ENCODE measurements at regions not wholly inside any gene's neighbourhood (a gene's known extent, or its start where the extent isn't known, plus 50 kb on each side); places are given as distances from the start of the nearest gene placed in this dataset.
A peak's percentile ranks its signal among the peaks of the same experiment; 100 is the strongest.

DNA sequence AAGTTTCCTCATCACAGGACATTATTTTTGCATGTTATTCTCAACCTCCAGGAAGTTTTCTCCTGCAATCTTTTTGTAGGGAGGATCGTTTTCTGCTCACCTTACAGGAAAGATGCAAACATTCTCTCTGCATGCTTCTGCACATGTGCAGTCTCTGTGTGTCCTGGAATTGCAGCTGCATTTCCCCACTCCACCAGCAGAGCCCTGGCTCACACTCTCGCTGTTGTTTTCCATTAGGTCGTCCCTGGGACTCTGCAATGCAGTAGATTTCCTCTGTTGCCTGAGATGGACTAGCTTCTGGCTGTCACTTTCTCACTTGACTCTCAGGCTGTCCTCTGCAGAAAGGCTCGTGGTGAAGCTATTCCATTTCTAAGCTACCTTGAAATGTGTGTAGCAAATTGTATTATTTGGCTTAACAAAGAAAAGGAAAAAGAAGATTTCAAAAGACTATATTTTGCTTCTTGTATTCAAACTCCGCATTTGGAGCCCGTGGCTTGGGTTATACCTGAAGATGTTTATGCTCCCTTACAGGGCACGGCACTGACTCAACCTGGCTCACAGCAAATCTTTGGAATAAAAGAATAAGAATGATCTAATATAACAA is 346.7 kb downstream of the RAD51AP2 start:
- Histone ChIP-seq H3K27ac (no peak overlapping the region), H3K4me1 (no peaks in the 10 kb centered on the region), H3K4me3 (no peak overlapping the region), H3K9me3 (no peaks in the 10 kb centered on the region), H3K27me3 (no peaks in the 10 kb centered on the region), H3K36me3 (ENCODE audit: low read depth, missing control alignments) (no peaks in the 10 kb centered on the region)
- 50 to 59% methylated on average over 7 of the region's 7 CpGs for WGBS, 2 donors
- intact Hi-C loops (cut with DNase I; ENCODE audit: low total_unique reads) = no loop called here
- TF ChIP-seq POLR2A (IDR thresholded peaks at IDR 0.05) (no peak), CTCF (IDR thresholded peaks at IDR 0.05) (peak; percentile 12 to 57 (median 48))
- DNase-seq = peak; percentile 50

DNA sequence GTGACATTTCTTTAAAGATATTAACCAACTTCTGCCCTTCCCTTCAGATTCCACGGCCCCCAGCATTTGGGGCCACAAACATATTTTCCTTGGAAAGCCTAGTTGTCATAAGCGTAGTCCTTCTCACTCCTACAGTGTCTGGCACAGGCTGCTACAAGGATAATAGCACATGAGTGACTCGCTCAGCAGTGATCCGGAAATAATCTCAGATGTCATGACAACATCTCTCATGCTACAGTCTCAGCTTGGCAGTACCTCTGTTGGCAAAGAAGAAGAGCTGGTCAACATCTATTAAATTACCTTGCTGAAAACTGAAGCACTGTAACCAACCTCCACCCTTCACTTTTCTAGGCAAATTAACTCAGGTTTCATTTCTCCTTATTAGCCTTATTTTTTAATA is 351.7 kb downstream of the RAD51AP2 start:
- no peaks in the 10 kb centered on the region for H3K9me3 ChIP-seq
- no peak overlapping the region for H3K4me3 ChIP-seq
- intact Hi-C loops (cut with DNase I; ENCODE audit: low total_unique reads) = no loop called here
- no peaks in the 10 kb centered on the region for H3K36me3 ChIP-seq (ENCODE audit: low read depth, missing control alignments)
- no peak for DNase-seq
- no peaks in the 10 kb centered on the region for H3K27me3 ChIP-seq
- H3K27ac ChIP-seq = no peak overlapping the region
- TF ChIP-seq CTCF (IDR thresholded peaks at IDR 0.05) = no peak
- no peak for TF ChIP-seq POLR2A (IDR thresholded peaks at IDR 0.05)
- no peaks in the 10 kb centered on the region for H3K4me1 ChIP-seq
- WGBS, 2 donors = 65 to 67% methylated on average over 4 of the region's 4 CpGs

GRCh38 chr2:17164550-17164949 is 353.7 kb downstream of the RAD51AP2 start:
- TF ChIP-seq CTCF (IDR thresholded peaks at IDR 0.05) = no peak
- no peak for TF ChIP-seq POLR2A (IDR thresholded peaks at IDR 0.05)
- Histone ChIP-seq H3K9me3 (no peaks in the 10 kb centered on the region), H3K4me1 (no peaks in the 10 kb centered on the region), H3K4me3 (no peak overlapping the region), H3K36me3 (ENCODE audit: low read depth, missing control alignments) (no peaks in the 10 kb centered on the region), H3K27me3 (no peaks in the 10 kb centered on the region), H3K27ac (no peak overlapping the region)
- intact Hi-C loops (cut with DNase I; ENCODE audit: low total_unique reads) = no loop called here
- no peak for DNase-seq
- WGBS, 2 donors = 93 to 98% methylated on average over 1 of the region's 1 CpG

- 59% methylated on average over 2 of the region's 2 CpGs for WGBS, 2 donors
- intact Hi-C loops (cut with DNase I; ENCODE audit: low total_unique reads) = no loop called here
- H3K27me3 ChIP-seq = no peaks in the 10 kb centered on the region
These were observed 354.6 kb downstream of the RAD51AP2 start for GRCh38 chr2:17163638-17164037.

More at GRCh38 chr2:17163638-17164037, 354.6 kb downstream of the RAD51AP2 start:
- TF ChIP-seq CTCF (IDR thresholded peaks at IDR 0.05) (no peak), POLR2A (IDR thresholded peaks at IDR 0.05) (no peak)
- DNase-seq = no peak
- H3K4me1 ChIP-seq = no peaks in the 10 kb centered on the region
- no peaks in the 10 kb centered on the region for H3K36me3 ChIP-seq (ENCODE audit: low read depth, missing control alignments)
- H3K4me3 ChIP-seq = no peak overlapping the region
- no peaks in the 10 kb centered on the region for H3K9me3 ChIP-seq
- no peak overlapping the region for H3K27ac ChIP-seq

All from testis (tissue), 2 donors.